Vagina (tissue), 2 donors: ENCODE measurements at regions not wholly inside any gene's neighbourhood (a gene's known extent, or its start where the extent isn't known, plus 50 kb on each side); places are given as distances from the start of the nearest gene placed in this dataset.

Experiments
- POLR2A ChIP-seq, 2 donors: fragments of 450-650 bp; IDR thresholded peaks; one replicate each; pipeline ENCODE4 v1.6.1; 2017; ENCODE audit warnings: antibody characterized with exemption in 2 of 2, mild to moderate bottlenecking in 2 of 2, moderate library complexity in 2 of 2
- POLR2AphosphoS5 ChIP-seq, 2 donors: sonication (generic); formaldehyde crosslinking; IDR thresholded peaks; one replicate each; pipeline ENCODE4 v1.9.0; 2017; ENCODE audit warnings: antibody characterized with exemption in 2 of 2, mild to moderate bottlenecking in 2 of 2, low read depth in 1 of 2; ENCODE audit not compliant: insufficient read depth in 1 of 2
- TF ChIP-seq, protein P1 (sequence below), 3 experiments: fragments of 450-650 bp in 2 of 3; fragments of 200-600 bp in 1 of 3; sonication (generic) in 1 of 3; IDR thresholded peaks; one replicate each; pipeline ENCODE4 v1.5.1; 2017 to 2019; ENCODE audit warnings: antibody characterized with exemption in 3 of 3, mild to moderate bottlenecking in 2 of 3, moderate library complexity in 2 of 3

DNA sequence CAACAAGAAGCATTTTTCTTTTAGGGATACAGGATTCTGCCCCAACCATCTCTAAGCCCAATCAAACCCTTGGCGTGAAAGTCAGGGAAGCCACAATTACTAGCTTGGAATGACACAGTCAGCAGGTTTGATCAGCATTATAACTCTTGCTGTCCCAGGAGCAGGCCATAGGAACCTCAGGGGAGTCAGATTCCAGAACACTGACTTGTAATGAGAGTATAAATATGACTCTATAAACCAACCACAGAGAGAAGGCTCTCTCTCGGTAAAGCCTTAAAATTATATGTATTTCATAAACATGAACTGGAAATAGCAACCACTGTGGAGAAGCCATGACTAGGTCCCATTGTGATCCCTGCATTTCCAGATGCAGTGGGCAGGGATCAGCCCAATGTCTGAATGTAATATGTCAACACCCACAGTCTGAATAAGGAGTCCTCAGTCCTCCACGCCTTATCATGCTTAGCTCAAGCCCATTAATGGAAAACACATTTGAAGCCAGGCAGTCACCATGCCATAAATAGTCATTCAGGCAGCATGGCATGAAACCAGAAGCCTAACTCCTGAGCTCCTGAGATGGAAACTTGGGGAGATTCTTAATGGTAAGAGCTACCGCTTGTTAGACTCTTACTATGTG is 99.1 kb upstream of the MTNR1B start:
- TF ChIP-seq, protein P1, sequence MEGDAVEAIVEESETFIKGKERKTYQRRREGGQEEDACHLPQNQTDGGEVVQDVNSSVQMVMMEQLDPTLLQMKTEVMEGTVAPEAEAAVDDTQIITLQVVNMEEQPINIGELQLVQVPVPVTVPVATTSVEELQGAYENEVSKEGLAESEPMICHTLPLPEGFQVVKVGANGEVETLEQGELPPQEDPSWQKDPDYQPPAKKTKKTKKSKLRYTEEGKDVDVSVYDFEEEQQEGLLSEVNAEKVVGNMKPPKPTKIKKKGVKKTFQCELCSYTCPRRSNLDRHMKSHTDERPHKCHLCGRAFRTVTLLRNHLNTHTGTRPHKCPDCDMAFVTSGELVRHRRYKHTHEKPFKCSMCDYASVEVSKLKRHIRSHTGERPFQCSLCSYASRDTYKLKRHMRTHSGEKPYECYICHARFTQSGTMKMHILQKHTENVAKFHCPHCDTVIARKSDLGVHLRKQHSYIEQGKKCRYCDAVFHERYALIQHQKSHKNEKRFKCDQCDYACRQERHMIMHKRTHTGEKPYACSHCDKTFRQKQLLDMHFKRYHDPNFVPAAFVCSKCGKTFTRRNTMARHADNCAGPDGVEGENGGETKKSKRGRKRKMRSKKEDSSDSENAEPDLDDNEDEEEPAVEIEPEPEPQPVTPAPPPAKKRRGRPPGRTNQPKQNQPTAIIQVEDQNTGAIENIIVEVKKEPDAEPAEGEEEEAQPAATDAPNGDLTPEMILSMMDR (IDR thresholded peaks at IDR 0.05), result no peak
- no peak for TF ChIP-seq POLR2AphosphoS5 (IDR thresholded peaks at IDR 0.05; ENCODE audit: insufficient read depth in 1 of 2, low read depth in 1 of 2)
- TF ChIP-seq POLR2A (IDR thresholded peaks at IDR 0.05), result no peak
